ENCODE measurements at regions not wholly inside any gene's neighbourhood (a gene's known extent, or its start where the extent isn't known, plus 50 kb on each side); places are given as distances from the start of the nearest gene placed in this dataset.

DNA sequence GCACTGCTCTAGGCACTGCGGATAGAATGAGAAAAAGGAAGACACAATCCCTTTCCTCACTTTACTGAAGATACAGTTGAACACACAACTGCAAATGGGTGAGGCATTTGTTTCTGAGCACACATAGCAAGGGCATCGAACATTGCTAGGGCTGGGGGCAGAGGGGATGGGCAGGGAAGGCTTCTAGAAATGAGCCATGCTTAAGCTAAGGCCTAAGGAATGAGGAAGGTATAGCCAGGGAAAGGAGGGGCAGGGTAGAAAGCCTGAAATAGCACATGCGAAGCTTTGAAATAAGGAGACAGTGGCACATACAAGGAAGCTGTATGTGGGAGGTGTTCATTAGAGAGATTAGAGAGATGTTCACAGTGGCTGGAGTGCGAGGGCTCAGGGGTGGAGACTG, 92.7 kb downstream of the KIF4B start:
- Histone ChIP-seq H4K20me1 (ENCODE audit: insufficient read depth, low read length) (no peaks in the 10 kb centered on the region), H3K27me3 (ENCODE audit: insufficient read depth, low read length) (no peaks in the 10 kb centered on the region), H3K4me2 (ENCODE audit: low read length) (no peak overlapping the region), H3K9ac (ENCODE audit: low read length) (no peak overlapping the region), H3K79me2 (ENCODE audit: insufficient read depth, low read length) (no peaks in the 10 kb centered on the region), H2AFZ (ENCODE audit: low read depth, low read length) (no peak overlapping the region), H3K9me3 (ENCODE audit: insufficient read depth, low read depth, low read length) (no peaks in the 10 kb centered on the region), H3K4me3 (ENCODE audit: insufficient read depth, low read depth, low read length) (no peak overlapping the region), H3K27ac (ENCODE audit: low read depth, low read length) (no peak overlapping the region), H3K36me3 (ENCODE audit: insufficient read depth, low read length) (no peaks in the 10 kb centered on the region), H3K4me1 (ENCODE audit: insufficient read depth, low read length) (no peaks in the 10 kb centered on the region)
- FAIRE-seq (no peak), DNase-seq (ENCODE audit: low read depth) (no peak)
- H3K4me3 Mint-ChIP-seq (ENCODE audit: unreplicated experiment) = no peak overlapping the region
- H3K27ac Mint-ChIP-seq (ENCODE audit: unreplicated experiment) = peak overlapping the region; percentile 8
- TF ChIP-seq EZH2 (IDR thresholded peaks at IDR 0.05; ENCODE audit: insufficient read depth, low read length) = no peak
- TF ChIP-seq, protein P1, sequence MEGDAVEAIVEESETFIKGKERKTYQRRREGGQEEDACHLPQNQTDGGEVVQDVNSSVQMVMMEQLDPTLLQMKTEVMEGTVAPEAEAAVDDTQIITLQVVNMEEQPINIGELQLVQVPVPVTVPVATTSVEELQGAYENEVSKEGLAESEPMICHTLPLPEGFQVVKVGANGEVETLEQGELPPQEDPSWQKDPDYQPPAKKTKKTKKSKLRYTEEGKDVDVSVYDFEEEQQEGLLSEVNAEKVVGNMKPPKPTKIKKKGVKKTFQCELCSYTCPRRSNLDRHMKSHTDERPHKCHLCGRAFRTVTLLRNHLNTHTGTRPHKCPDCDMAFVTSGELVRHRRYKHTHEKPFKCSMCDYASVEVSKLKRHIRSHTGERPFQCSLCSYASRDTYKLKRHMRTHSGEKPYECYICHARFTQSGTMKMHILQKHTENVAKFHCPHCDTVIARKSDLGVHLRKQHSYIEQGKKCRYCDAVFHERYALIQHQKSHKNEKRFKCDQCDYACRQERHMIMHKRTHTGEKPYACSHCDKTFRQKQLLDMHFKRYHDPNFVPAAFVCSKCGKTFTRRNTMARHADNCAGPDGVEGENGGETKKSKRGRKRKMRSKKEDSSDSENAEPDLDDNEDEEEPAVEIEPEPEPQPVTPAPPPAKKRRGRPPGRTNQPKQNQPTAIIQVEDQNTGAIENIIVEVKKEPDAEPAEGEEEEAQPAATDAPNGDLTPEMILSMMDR (IDR thresholded peaks at IDR 0.05; ENCODE audit: insufficient read depth, low read depth, low read length) = no peak
- H3K36me3 Mint-ChIP-seq (ENCODE audit: low read depth, unreplicated experiment) = no peaks in the 10 kb centered on the region
- H3K4me1 Mint-ChIP-seq (ENCODE audit: low read depth, unreplicated experiment) = peaks cover 15% of the 10 kb centered on the region
- H3K27me3 Mint-ChIP-seq (ENCODE audit: low read depth, unreplicated experiment) = peaks cover 4% of the 10 kb centered on the region
- peaks cover 5% of the 10 kb centered on the region for H3K9me3 Mint-ChIP-seq (ENCODE audit: unreplicated experiment)

DNA sequence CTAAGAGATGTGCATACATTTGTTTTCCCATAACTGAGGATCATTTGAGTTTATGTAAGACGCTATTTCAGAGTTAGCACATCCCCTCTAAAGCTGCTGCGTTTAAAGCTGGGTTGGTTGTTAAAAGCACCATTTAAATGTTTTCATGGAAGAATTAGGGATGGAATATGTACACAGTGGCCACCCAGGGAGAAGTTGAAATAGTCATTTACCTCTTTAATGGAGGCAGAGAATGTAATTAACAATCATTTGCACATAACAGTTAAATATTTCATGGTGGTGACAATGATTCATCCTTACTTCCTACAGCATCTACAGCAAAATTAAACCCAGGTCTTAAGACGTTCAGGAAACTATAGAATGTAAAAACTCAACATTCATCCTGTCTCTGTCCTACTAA, 100.3 kb downstream of the KIF4B start:
- no peak overlapping the region for H2AFZ ChIP-seq (ENCODE audit: low read depth, low read length)
- FAIRE-seq = no peak
- Mint-ChIP-seq H3K36me3 (ENCODE audit: low read depth, unreplicated experiment) (no peaks in the 10 kb centered on the region), H3K4me1 (ENCODE audit: low read depth, unreplicated experiment) (no peaks in the 10 kb centered on the region), H3K27me3 (ENCODE audit: low read depth, unreplicated experiment) (peaks cover 4% of the 10 kb centered on the region), H3K27ac (ENCODE audit: unreplicated experiment) (no peak overlapping the region), H3K9me3 (ENCODE audit: unreplicated experiment) (no peaks in the 10 kb centered on the region), H3K4me3 (ENCODE audit: unreplicated experiment) (no peak overlapping the region)
- TF ChIP-seq, protein P1 (IDR thresholded peaks at IDR 0.05; ENCODE audit: insufficient read depth, low read depth, low read length) = no peak
- no peak for TF ChIP-seq EZH2 (IDR thresholded peaks at IDR 0.05; ENCODE audit: insufficient read depth, low read length)
- no peak overlapping the region for H3K4me3 ChIP-seq (ENCODE audit: insufficient read depth, low read depth, low read length)
- no peak for DNase-seq (ENCODE audit: low read depth)
- H3K79me2 ChIP-seq (ENCODE audit: insufficient read depth, low read length) = no peaks in the 10 kb centered on the region
- H3K4me2 ChIP-seq (ENCODE audit: low read length) = no peak overlapping the region
- H3K27ac ChIP-seq (ENCODE audit: low read depth, low read length) = no peak overlapping the region
- no peaks in the 10 kb centered on the region for H4K20me1 ChIP-seq (ENCODE audit: insufficient read depth, low read length)
- no peaks in the 10 kb centered on the region for H3K9me3 ChIP-seq (ENCODE audit: insufficient read depth, low read depth, low read length)
- H3K4me1 ChIP-seq (ENCODE audit: insufficient read depth, low read length) = no peaks in the 10 kb centered on the region
- H3K36me3 ChIP-seq (ENCODE audit: insufficient read depth, low read length) = no peaks in the 10 kb centered on the region
- no peaks in the 10 kb centered on the region for H3K27me3 ChIP-seq (ENCODE audit: insufficient read depth, low read length)
- no peak overlapping the region for H3K9ac ChIP-seq (ENCODE audit: low read length)

DNA sequence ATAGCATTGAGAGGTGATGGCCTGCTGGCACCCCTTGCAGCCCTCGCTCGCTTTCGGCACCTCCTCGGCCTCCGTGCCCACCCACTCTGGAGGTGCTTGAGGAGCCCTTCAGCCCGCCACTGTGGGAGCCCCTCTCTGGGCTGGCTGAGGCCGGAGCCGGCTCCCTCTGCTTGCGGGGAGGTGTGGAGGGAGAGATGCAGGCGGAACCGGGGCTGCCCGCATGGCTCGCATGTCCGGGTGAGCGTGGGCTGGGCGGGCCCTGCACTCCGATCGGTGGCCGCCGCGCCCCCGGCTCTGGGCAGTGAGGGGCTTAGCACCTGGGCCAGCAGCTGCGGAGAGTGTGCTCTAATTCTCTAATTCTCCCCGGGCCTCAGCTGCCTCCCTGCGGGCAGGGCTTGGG, 101.1 kb downstream of the KIF4B start:
- no peaks in the 10 kb centered on the region for H3K4me1 ChIP-seq (ENCODE audit: insufficient read depth, low read length)
- H3K27ac ChIP-seq (ENCODE audit: low read depth, low read length) = no peak overlapping the region
- H3K4me3 Mint-ChIP-seq (ENCODE audit: unreplicated experiment) = no peak overlapping the region
- H3K36me3 ChIP-seq (ENCODE audit: insufficient read depth, low read length) = no peaks in the 10 kb centered on the region
- H3K4me1 Mint-ChIP-seq (ENCODE audit: low read depth, unreplicated experiment) = no peaks in the 10 kb centered on the region
- no peak overlapping the region for H3K9ac ChIP-seq (ENCODE audit: low read length)
- no peaks in the 10 kb centered on the region for H4K20me1 ChIP-seq (ENCODE audit: insufficient read depth, low read length)
- FAIRE-seq (no peak), DNase-seq (ENCODE audit: low read depth) (no peak)
- no peaks in the 10 kb centered on the region for H3K79me2 ChIP-seq (ENCODE audit: insufficient read depth, low read length)
- no peaks in the 10 kb centered on the region for H3K36me3 Mint-ChIP-seq (ENCODE audit: low read depth, unreplicated experiment)
- no peak overlapping the region for H2AFZ ChIP-seq (ENCODE audit: low read depth, low read length)
- peaks cover 4% of the 10 kb centered on the region for H3K27me3 Mint-ChIP-seq (ENCODE audit: low read depth, unreplicated experiment)
- H3K27me3 ChIP-seq (ENCODE audit: insufficient read depth, low read length) = no peaks in the 10 kb centered on the region
- no peak overlapping the region for H3K4me3 ChIP-seq (ENCODE audit: insufficient read depth, low read depth, low read length)
- H3K4me2 ChIP-seq (ENCODE audit: low read length) = no peak overlapping the region
- H3K9me3 Mint-ChIP-seq (ENCODE audit: unreplicated experiment) = no peaks in the 10 kb centered on the region
- no peak for TF ChIP-seq EZH2 (IDR thresholded peaks at IDR 0.05; ENCODE audit: insufficient read depth, low read length)
- TF ChIP-seq, protein P1 (IDR thresholded peaks at IDR 0.05; ENCODE audit: insufficient read depth, low read depth, low read length) = no peak
- no peak overlapping the region for H3K27ac Mint-ChIP-seq (ENCODE audit: unreplicated experiment)
- no peaks in the 10 kb centered on the region for H3K9me3 ChIP-seq (ENCODE audit: insufficient read depth, low read depth, low read length)

Data from astrocyte (in vitro differentiated cells and primary cell).